K562 (cell line): ENCODE measurements at regions not wholly inside any gene's neighbourhood (a gene's known extent, or its start where the extent isn't known, plus 50 kb on each side); places are given as distances from the start of the nearest gene placed in this dataset.

Source experiments
- ATAC-seq: fragments of 200-7000 bp; cut with Tn5 transposase; 3 replicates; pipeline ENCODE4 v1.9.1; 2020; ENCODE audit warnings: moderate library complexity
- BruUV-seq: library from RNA; stranded (reverse); fragments of 400-500 nt; replicated peaks from 2 replicates; lab custom pipeline; 2021; lab: Mats Ljungman, UMichigan
- CTCF ChIA-PET: fragments of 300-600 bp; formaldehyde crosslinking; extraction: SDS; loops from one replicate; lab custom pipeline; 2021; ENCODE audit warnings: low intra/inter-chr PET ratio; lab: Yijun Ruan, JAX
- POLR2A ChIA-PET: fragments of 300-600, 350-650 bp; sonication (Branson Sonifier 250); formaldehyde crosslinking; extraction: SDS; loops from one replicate; lab custom pipeline; 2021; ENCODE audit warnings: antibody characterized with exemption, inconsistent platforms; lab: Yijun Ruan, JAX
- DNase-seq, 4 experiments: peaks; one replicate each; pipeline versions ENCODE4 v3.0.0 to v3.0.0-alpha.2; 2011 to 2018; ENCODE audit warnings: low spot score in 3 of 4, mixed read lengths in 3 of 4; ENCODE audit errors: extremely low read depth in 1 of 4
- FAIRE-seq: peaks from 2 replicates; lab custom pipeline; 2011; peaks lifted over from hg19 to GRCh38; lab: Jason Lieb, UNC
- H2AFZ ChIP-seq: 2 replicates; pipeline ENCODE4 v1.6.0; 2011; ENCODE audit warnings: low read depth, low read length, control low read depth, inconsistent platforms
- H3K27ac ChIP-seq: fragments of 200-600 bp; 3 replicates; pipeline ENCODE4 v1.8.0; 2011; ENCODE audit warnings: low read depth, mild to moderate bottlenecking, control low read depth, inconsistent platforms, low read length, moderate library complexity, mixed read lengths; ENCODE audit errors: extremely low read depth
- H3K27me3 ChIP-seq, 2 experiments: fragments of 300-600 bp in 1 of 2; 2 replicates in 1 of 2; 3 replicates in 1 of 2; pipeline versions ENCODE4 v1.6.0 to v1.8.0; 2011; ENCODE audit warnings: inconsistent platforms in 2 of 2, low read length in 2 of 2, mild to moderate bottlenecking in 1 of 2, mixed read lengths in 1 of 2, moderate library complexity in 1 of 2; ENCODE audit not compliant: control insufficient read depth in 2 of 2, insufficient read depth in 2 of 2
- H3K36me3 ChIP-seq: fragments of 300-600 bp; 3 replicates; pipeline ENCODE4 v1.8.0; 2011; ENCODE audit warnings: mild to moderate bottlenecking, low read length, inconsistent platforms; ENCODE audit not compliant: control insufficient read depth, insufficient read depth
- H3K4me1 ChIP-seq, 2 experiments: fragments of 200-600 bp in 1 of 2; replicated peaks in 1 of 2; 2 replicates in 1 of 2; 3 replicates in 1 of 2; pipeline versions ENCODE4 v1.5.1 to v1.8.0; 2011; ENCODE audit warnings: inconsistent platforms in 2 of 2, low read length in 2 of 2, mild to moderate bottlenecking in 1 of 2, mixed read lengths in 1 of 2, moderate library complexity in 1 of 2; ENCODE audit not compliant: control insufficient read depth in 2 of 2, insufficient read depth in 2 of 2
- H3K4me2 ChIP-seq: 2 replicates; pipeline ENCODE4 v1.6.1; 2011; ENCODE audit warnings: low read length, control low read depth, inconsistent platforms, mixed read lengths; ENCODE audit not compliant: insufficient read depth
- H3K4me3 ChIP-seq: fragments of 200-600 bp; sonication (generic), shearing (Covaris generic); 2 replicates; pipeline ENCODE4 v1.5.1; 2016; ENCODE audit warnings: control low read depth, inconsistent platforms
- H3K79me2 ChIP-seq: fragments of 200-600 bp; 3 replicates; pipeline ENCODE4 v1.8.0; 2011; ENCODE audit warnings: low read length, inconsistent platforms; ENCODE audit not compliant: control insufficient read depth, insufficient read depth
- H3K9ac ChIP-seq, 2 experiments: 2 replicates each; pipeline versions ENCODE4 v1.6.0 to v1.6.1; 2011; ENCODE audit warnings: low read depth in 2 of 2, low read length in 2 of 2, control low read depth in 1 of 2, inconsistent platforms in 1 of 2, mild to moderate bottlenecking in 1 of 2, mixed read lengths in 1 of 2; ENCODE audit not compliant: insufficient read depth in 1 of 2
- H3K9me1 ChIP-seq: one replicate; pipeline ENCODE4 v1.6.0; 2011; ENCODE audit warnings: inconsistent platforms, mild to moderate bottlenecking, low read length, moderate library complexity; ENCODE audit not compliant: control insufficient read depth, insufficient read depth
- H3K9me3 ChIP-seq: replicated peaks from 2 replicates; pipeline ENCODE4 v1.5.1; 2011; ENCODE audit warnings: low read depth, low read length, inconsistent platforms; ENCODE audit not compliant: control insufficient read depth, insufficient read depth
- H4K20me1 ChIP-seq: replicated peaks from 2 replicates; pipeline ENCODE4 v1.6.1; 2011; ENCODE audit warnings: low read length, inconsistent platforms, mixed read lengths; ENCODE audit not compliant: control insufficient read depth, insufficient read depth
- ATF6 ChIP-seq: sonication (generic); formaldehyde crosslinking; IDR thresholded peaks from 2 replicates; pipeline ENCODE4 v1.4.0; 2020; ENCODE audit warnings: mild to moderate bottlenecking, missing genetic modification reagents
- CC2D1A ChIP-seq: fragments of 450-650 bp; IDR thresholded peaks from 2 replicates; pipeline ENCODE4 v1.6.1; 2017; ENCODE audit warnings: mild to moderate bottlenecking
- CREB1 ChIP-seq, 2 experiments: sonication (generic) in 1 of 2; formaldehyde crosslinking in 1 of 2; IDR thresholded peaks; 2 replicates each; pipeline versions ENCODE4 v1.6.1 to v1.8.0; 2012 to 2022; ENCODE audit warnings: inconsistent platforms in 1 of 2, mild to moderate bottlenecking in 1 of 2, missing genetic modification reagents in 1 of 2, moderate library complexity in 1 of 2
- ERF ChIP-seq: fragments of 450-650 bp; formaldehyde crosslinking; IDR thresholded peaks from 2 replicates; pipeline ENCODE4 v1.4.0; 2020; ENCODE audit warnings: mild to moderate bottlenecking, mixed read lengths
- GABPB2 ChIP-seq: fragments of 250-450 bp; sonication (Bioruptor Pico); conservative IDR thresholded peaks from 2 replicates; pipeline ENCODE4 v1.5.1; 2021; ENCODE audit warnings: mild to moderate bottlenecking
- GTF2F1 ChIP-seq: IDR thresholded peaks from 2 replicates; pipeline ENCODE4 v1.6.1; 2011; ENCODE audit warnings: low read depth, low read length, improper control_type of control experiment
- HOMEZ ChIP-seq: fragments of 250-450 bp; sonication (Bioruptor Pico); IDR thresholded peaks from 2 replicates; pipeline ENCODE4 v1.4.0; 2020; ENCODE audit warnings: mild to moderate bottlenecking, moderate library complexity
- KAT2B ChIP-seq: IDR thresholded peaks from one replicate; pipeline ENCODE4 v1.6.1; 2012; ENCODE audit warnings: low read depth, mild to moderate bottlenecking, control low read depth, inconsistent platforms, low read length, moderate library complexity
- MCM5 ChIP-seq: fragments of 450-650 bp; IDR thresholded peaks from 2 replicates; pipeline ENCODE4 v1.6.1; 2016; ENCODE audit warnings: low read depth
- NUFIP1 ChIP-seq: fragments of 450-650 bp; IDR thresholded peaks from 2 replicates; pipeline ENCODE4 v1.6.1; 2018; ENCODE audit not compliant: partially characterized antibody
- SMAD1 ChIP-seq: fragments of 150-350 bp; IDR thresholded peaks from 2 replicates; pipeline ENCODE4 v1.6.1; 2014; ENCODE audit warnings: low read length, low read depth; ENCODE audit not compliant: partially characterized antibody
- SMARCB1 ChIP-seq: IDR thresholded peaks from 2 replicates; pipeline ENCODE4 v1.6.1; 2011; ENCODE audit warnings: improper control_type of control experiment, low read depth; ENCODE audit not compliant: insufficient read length
- SPI1 ChIP-seq: IDR thresholded peaks from 2 replicates; pipeline ENCODE4 v1.6.1; 2011; ENCODE audit warnings: low read depth, low read length, control low read depth, borderline replicate concordance
- SREBF1 ChIP-seq: fragments of 150-350 bp; IDR thresholded peaks from 2 replicates; pipeline ENCODE4 v1.6.1; 2014; ENCODE audit warnings: antibody characterized with exemption, low read depth, low read length, borderline replicate concordance
- TRIM24 ChIP-seq, 2 experiments: fragments of 450-650 bp; IDR thresholded peaks; 2 replicates each; pipeline ENCODE4 v1.6.1; 2016
- ZNF239 ChIP-seq: fragments of 250-450 bp; sonication (Bioruptor Pico); IDR thresholded peaks from 2 replicates; pipeline ENCODE4 v1.4.0; 2020; ENCODE audit warnings: mild to moderate bottlenecking
- ZNF253 ChIP-seq: fragments of 250-450 bp; sonication (Bioruptor Pico); conservative IDR thresholded peaks from 2 replicates; pipeline ENCODE4 v1.6.1; 2021; ENCODE audit warnings: mild to moderate bottlenecking
- ZNF324 ChIP-seq: fragments of 250-450 bp; sonication (Bioruptor Pico); IDR thresholded peaks from 2 replicates; pipeline ENCODE4 v1.4.0; 2020; ENCODE audit warnings: mild to moderate bottlenecking
- ZNF75A ChIP-seq: fragments of 450-650 bp; formaldehyde crosslinking; IDR thresholded peaks from 2 replicates; pipeline ENCODE4 v1.4.0; 2020; ENCODE audit warnings: mild to moderate bottlenecking
- whole genome bisulfite sequencing: fragments of 100-300 bp; shearing (Covaris generic); methylation state at CpG from one replicate; pipeline ENCODE4 v1.1.6; 2016; ENCODE audit warnings: low coverage, mixed read lengths; ENCODE audit not compliant: insufficient coverage; ENCODE audit errors: missing lambda C conversion rate; 5-methylcytosine and 5-hydroxymethylcytosine counted together
- in situ Hi-C: fragments of 300-500 bp; cut with MboI; formaldehyde crosslinking; loops from 4 replicates; pipeline ENCODE4 v1.15.0; 2018; ENCODE audit warnings: inconsistent platforms, mixed read lengths
- intact Hi-C: fragments of 100-400 bp; cut with micrococcal nuclease; formaldehyde crosslinking; loops from 2 replicates; pipeline ENCODE4 v1.14.2; 2022
- TF ChIP-seq, protein P1 (sequence below): fragments of 450-650 bp; IDR thresholded peaks from 2 replicates; pipeline ENCODE4 v1.6.1; 2017; ENCODE audit warnings: mild to moderate bottlenecking, moderate library complexity

GRCh38 chr17:53696286-53696685, 126.4 kb upstream of the KIF2B start (continued):
- TF ChIP-seq TRIM24 (IDR thresholded peaks at IDR 0.05) (no peak), HOMEZ (CRISPR knock-in tag) (no peak)

DNA sequence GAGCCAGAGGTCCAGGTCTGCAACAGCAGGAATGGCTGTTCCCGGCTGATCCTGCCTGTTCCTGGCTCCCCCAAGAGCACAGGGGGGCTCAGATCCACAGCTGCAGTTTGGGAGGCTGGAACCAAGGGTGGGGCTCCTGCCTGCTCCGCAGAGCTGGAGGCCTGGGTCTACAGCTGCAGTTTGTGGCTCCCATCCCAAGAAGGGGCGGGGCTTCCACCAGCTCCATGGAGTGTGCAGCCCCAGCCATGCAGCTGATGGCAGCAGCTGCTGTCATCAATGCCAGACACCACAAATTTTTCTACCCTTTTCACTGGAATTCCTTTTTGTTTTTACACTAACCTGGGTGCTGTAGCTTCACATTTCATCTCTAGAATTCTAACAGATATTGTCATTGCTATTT, 135.4 kb upstream of the KIF2B start:
- intact Hi-C loops (no loop called here), in situ Hi-C loops (no loop called here)
- Histone ChIP-seq H3K9ac (no peak overlapping the region), H3K9me3 (no peaks in the 10 kb centered on the region), H3K4me1 (no peaks in the 10 kb centered on the region; a peak in 1 of 5 replicates), H3K79me2 (no peaks in the 10 kb centered on the region), H3K4me2 (no peak overlapping the region), H3K9me1 (no peaks in the 10 kb centered on the region), H4K20me1 (no peaks in the 10 kb centered on the region), H2AFZ (no peak overlapping the region), H3K27me3 (no peaks in the 10 kb centered on the region), H3K36me3 (no peaks in the 10 kb centered on the region), H3K4me3 (no peak overlapping the region), H3K27ac (no peak overlapping the region)
- ATAC-seq, result no peak
- 64% methylated on average over 2 of the region's 3 CpGs for WGBS
- no TSS peak for BruUV-seq
- POLR2A ChIA-PET, result no interaction called here
- CTCF ChIA-PET, result no interaction called here
- FAIRE-seq, result no peak
- no peak for DNase-seq
- no peak for TF ChIP-seq NUFIP1
- TF ChIP-seq ZNF324 (CRISPR knock-in tag), result no peak
- TF ChIP-seq ZNF75A (CRISPR knock-in tag), result no peak
- TF ChIP-seq ERF, result no peak
- TF ChIP-seq MCM5, result no peak
- no peak for TF ChIP-seq KAT2B
- no peak for TF ChIP-seq ATF6
- no peak for TF ChIP-seq CREB1 (IDR thresholded peaks at IDR 0.05)
- TF ChIP-seq CREB1 (CRISPR knock-in tag; IDR thresholded peaks at IDR 0.05), result no peak
- TF ChIP-seq GABPB2 (CRISPR knock-in tag), result no peak
- no peak for TF ChIP-seq SMAD1
- no peak for TF ChIP-seq SMARCB1
- TF ChIP-seq CC2D1A, result no peak
- TF ChIP-seq SPI1, result no peak
- TF ChIP-seq, protein P1, sequence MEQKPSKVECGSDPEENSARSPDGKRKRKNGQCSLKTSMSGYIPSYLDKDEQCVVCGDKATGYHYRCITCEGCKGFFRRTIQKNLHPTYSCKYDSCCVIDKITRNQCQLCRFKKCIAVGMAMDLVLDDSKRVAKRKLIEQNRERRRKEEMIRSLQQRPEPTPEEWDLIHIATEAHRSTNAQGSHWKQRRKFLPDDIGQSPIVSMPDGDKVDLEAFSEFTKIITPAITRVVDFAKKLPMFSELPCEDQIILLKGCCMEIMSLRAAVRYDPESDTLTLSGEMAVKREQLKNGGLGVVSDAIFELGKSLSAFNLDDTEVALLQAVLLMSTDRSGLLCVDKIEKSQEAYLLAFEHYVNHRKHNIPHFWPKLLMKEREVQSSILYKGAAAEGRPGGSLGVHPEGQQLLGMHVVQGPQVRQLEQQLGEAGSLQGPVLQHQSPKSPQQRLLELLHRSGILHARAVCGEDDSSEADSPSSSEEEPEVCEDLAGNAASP, result no peak
- no peak for TF ChIP-seq GTF2F1
- no peak for TF ChIP-seq ZNF239 (CRISPR knock-in tag)
- TF ChIP-seq SREBF1, result no peak
- TF ChIP-seq ZNF253 (CRISPR knock-in tag), result no peak
